Erythroblast (primary cell): ENCODE measurements at regions not wholly inside any gene's neighbourhood (a gene's known extent, or its start where the extent isn't known, plus 50 kb on each side); places are given as distances from the start of the nearest gene placed in this dataset.

Experiments
- DNase-seq, 2 experiments: peaks; one replicate each; lab custom pipeline; 2025; lab: John Stamatoyannopoulos, UW
- GATA1 ChIP-seq: IDR thresholded peaks from 2 replicates; pipeline ENCODE4 v1.6.1; 2011; ENCODE audit warnings: low read depth, mild to moderate bottlenecking, control low read depth, low read length, moderate library complexity
- POLR2A ChIP-seq: IDR thresholded peaks from 2 replicates; pipeline ENCODE4 v1.6.1; 2011; ENCODE audit warnings: mild to moderate bottlenecking, low read length

- peak; percentile 32 to 54 for DNase-seq
Observed at GRCh38 chr3:18295171-18295920, 129.8 kb downstream of the SATB1 start.

GRCh38 chr3:18290157-18290556 is 135.0 kb downstream of the SATB1 start:
- DNase-seq, result no peak
- TF ChIP-seq POLR2A (no peak), GATA1 (no peak)

More at GRCh38 chr3:18295171-18295920, 129.8 kb downstream of the SATB1 start:
- TF ChIP-seq POLR2A (no peak), GATA1 (no peak)

GRCh38 chr3:18288243-18288642 is 136.9 kb downstream of the SATB1 start:
- TF ChIP-seq GATA1 (no peak), POLR2A (no peak)
- no peak for DNase-seq

- DNase-seq, result no peak
- TF ChIP-seq POLR2A (no peak), GATA1 (no peak)
Observed at GRCh38 chr3:18284716-18285115, 140.4 kb downstream of the SATB1 start.

DNA sequence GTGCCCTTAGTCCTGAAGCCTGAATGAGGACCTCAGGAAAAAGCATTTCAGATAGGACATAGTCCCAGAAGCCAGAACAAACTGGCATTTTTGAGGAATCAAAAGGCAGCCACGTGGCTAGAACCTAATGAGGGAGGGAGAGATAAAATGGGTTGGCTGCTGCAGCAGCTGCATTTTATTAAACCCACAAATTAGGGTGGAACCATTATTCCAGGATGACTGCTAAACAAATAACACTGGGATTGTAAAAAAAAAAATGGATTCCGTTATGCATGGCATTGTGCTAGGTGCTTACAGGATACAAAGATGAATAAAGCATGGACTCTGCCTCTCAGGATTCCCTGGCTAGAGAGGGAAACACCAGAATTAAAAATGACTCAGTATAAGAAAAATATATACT is 141.5 kb downstream of the SATB1 start:
- TF ChIP-seq GATA1 (no peak), POLR2A (no peak)
- DNase-seq, result no peak

DNA sequence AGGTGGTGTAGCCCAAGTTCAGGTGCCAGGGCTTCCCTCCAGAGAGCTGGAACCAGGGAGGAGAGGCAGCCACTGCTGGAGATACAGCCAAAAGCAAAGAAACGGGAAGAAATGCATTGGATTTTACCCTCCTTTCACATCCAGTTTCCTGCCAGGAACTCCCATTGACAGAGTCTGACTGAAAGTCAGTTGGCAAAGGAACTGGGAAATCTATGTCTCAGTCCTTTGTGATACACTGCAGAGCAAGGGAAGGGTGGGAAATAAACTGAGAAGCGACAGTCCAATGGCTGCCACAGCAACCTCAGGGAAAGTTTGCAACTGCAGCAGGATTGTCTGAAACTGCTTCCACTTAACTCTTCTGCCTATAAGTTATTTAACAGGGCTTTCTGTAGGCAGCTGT is 142.6 kb downstream of the SATB1 start:
- no peak for TF ChIP-seq POLR2A
- no peak for TF ChIP-seq GATA1
- DNase-seq, result no peak

DNA sequence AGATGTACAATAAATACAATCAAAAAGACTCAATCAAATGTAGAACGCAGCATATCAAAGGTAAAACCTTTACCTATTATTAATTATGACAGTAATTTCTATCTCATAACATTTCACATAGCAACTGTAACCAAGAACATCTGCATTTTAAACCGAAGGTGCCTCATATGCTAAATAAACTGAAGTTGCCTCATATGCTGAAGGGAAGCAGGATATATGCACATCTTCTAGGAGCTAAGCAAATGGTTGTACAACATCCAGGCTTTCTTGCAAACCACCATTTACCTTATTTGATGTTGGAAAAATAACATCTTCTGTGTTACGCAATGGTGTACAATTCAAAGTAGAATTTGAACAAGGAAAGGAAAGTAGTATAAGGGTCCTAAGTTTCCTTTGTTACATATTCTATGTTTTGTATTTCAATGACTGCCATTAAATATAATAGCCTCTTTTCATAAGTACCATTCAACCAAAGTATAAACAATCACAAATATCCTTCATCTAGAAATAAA is 145.9 kb downstream of the SATB1 start:
- TF ChIP-seq GATA1, result no peak
- no peak for TF ChIP-seq POLR2A
- DNase-seq, result no peak

DNA sequence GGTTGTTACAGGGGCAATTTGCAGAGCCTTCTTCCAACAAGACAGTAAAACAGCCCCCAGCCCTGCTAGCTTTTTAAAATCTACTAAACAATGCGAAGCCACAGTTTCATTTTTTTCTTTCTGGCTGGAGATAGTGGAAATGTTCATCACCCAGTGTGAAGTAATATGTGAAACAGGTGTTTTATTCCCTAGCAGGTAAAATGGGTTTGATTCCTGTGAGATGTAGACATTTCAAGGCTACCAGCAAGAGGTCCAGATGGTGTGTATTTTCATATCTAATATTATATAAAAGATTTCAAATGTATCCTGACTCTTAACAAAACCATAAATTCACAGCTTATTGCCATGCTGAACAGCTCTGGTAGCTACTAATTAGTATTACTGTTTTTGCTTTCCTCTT is 160.3 kb downstream of the SATB1 start:
- no peak for TF ChIP-seq GATA1
- no peak for TF ChIP-seq POLR2A
- DNase-seq, result no peak

- TF ChIP-seq POLR2A (no peak), GATA1 (no peak)
- no peak for DNase-seq
Observed at GRCh38 chr3:18264361-18264760, 160.8 kb downstream of the SATB1 start.

- no peak for TF ChIP-seq POLR2A
- TF ChIP-seq GATA1, result no peak
- DNase-seq, result no peak
Observed at GRCh38 chr3:18258492-18258891, 166.6 kb downstream of the SATB1 start.

- no peak for DNase-seq
- TF ChIP-seq POLR2A (no peak), GATA1 (no peak)
Observed at GRCh38 chr3:18252578-18252977, 172.6 kb downstream of the SATB1 start.

GRCh38 chr3:18250991-18251390 is 174.1 kb downstream of the SATB1 start:
- DNase-seq, result no peak
- no peak for TF ChIP-seq POLR2A
- TF ChIP-seq GATA1, result no peak

DNA sequence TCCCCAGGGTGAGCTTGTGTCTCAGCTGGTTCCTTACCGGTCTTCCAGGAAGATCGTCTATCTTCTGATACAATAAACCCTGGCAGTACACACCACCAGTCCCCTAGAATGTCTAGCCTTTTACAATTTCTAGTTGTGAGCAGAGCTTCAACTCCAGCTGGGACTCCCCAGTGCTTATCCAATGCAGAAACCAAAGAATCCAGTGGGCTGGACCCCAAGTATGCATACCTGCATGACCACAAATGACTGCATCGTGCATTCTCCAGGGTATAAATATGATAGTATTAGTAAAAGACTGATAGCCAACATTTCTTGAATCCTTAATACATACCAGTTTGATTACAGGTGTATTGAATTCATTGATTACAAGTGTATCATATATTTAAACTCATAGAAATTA is 176.0 kb downstream of the SATB1 start:
- no peak for TF ChIP-seq POLR2A
- TF ChIP-seq GATA1, result no peak
- no peak for DNase-seq

- no peak for DNase-seq
- TF ChIP-seq GATA1 (no peak), POLR2A (no peak)
Observed at GRCh38 chr3:18247776-18248310, 177.3 kb downstream of the SATB1 start.
